ENCODE measurements at regions not wholly inside any gene's neighbourhood (a gene's known extent, or its start where the extent isn't known, plus 50 kb on each side); places are given as distances from the start of the nearest gene placed in this dataset.

- no peak overlapping the region for H2AK5ac ChIP-seq (ENCODE audit: low read depth, low read length)
- H4K8ac ChIP-seq (ENCODE audit: extremely low read depth, insufficient read depth, low read length): no peak overlapping the region
- H3K14ac ChIP-seq (ENCODE audit: insufficient read length): no peak overlapping the region
- no peaks in the 10 kb centered on the region for H3K9me3 ChIP-seq (ENCODE audit: insufficient read depth in 2 of 2, low read depth in 1 of 2, low read length in 1 of 2)
- H3K27me3 ChIP-seq (replicated peaks in 1 of 4; ENCODE audit: control insufficient read depth in 3 of 4, extremely low read depth in 1 of 4, insufficient read depth in 3 of 4, low read length in 3 of 4): no peaks in the 10 kb centered on the region
- H3K9ac ChIP-seq (replicated peaks in 1 of 4; ENCODE audit: extremely low read depth in 1 of 4, low read depth in 3 of 4, low read length in 3 of 4): no peak overlapping the region
- H2BK5ac ChIP-seq (ENCODE audit: low read depth, low read length): no peak overlapping the region
- H3K23ac ChIP-seq (ENCODE audit: insufficient read length): no peak overlapping the region
- no peak overlapping the region for H2BK15ac ChIP-seq (ENCODE audit: low read length)
- 94% methylated on average over 3 of the region's 3 CpGs; no CpG with 5 or more reads in 1 of the 2 experiments for WGBS, 2 experiments (ENCODE audit: extremely low coverage in 1 of 2, insufficient coverage in 1 of 2, insufficient read length in 1 of 2, insufficient replicate concordance in 2 of 2, low coverage in 1 of 2, low lambda C conversion rate in 2 of 2, missing lambda C conversion rate in 1 of 2)
- no peaks in the 10 kb centered on the region for H3K79me1 ChIP-seq (ENCODE audit: low read depth, low read length)
- TF ChIP-seq CBX8 (IDR thresholded peaks at IDR 0.05; ENCODE audit: borderline replicate concordance, low read depth, low read length) (no peak), POLR2AphosphoS5 (IDR thresholded peaks at IDR 0.05; ENCODE audit: low read depth, low read length) (no peak), POU5F1 (IDR thresholded peaks at IDR 0.05; ENCODE audit: low read depth, low read length) (no peak), EZH2 (IDR thresholded peaks at IDR 0.05; ENCODE audit: low read depth, low read length, severe bottlenecking) (no peak), HDAC2 (IDR thresholded peaks at IDR 0.05; ENCODE audit: borderline replicate concordance in 1 of 2, low read depth in 2 of 2, low read length in 2 of 2) (no peak), CHD2 (IDR thresholded peaks at IDR 0.05; ENCODE audit: low read length) (no peak), FOSL1 (IDR thresholded peaks at IDR 0.05; ENCODE audit: insufficient read depth, low read depth, low read length) (no peak), SIX5 (IDR thresholded peaks at IDR 0.05; ENCODE audit: low read depth, low read length) (no peak), ASH2L (IDR thresholded peaks at IDR 0.05; ENCODE audit: low read length) (no peak), EGR1 (IDR thresholded peaks at IDR 0.05; ENCODE audit: borderline replicate concordance, low read depth, low read length) (no peak)
- no peak overlapping the region for H2BK20ac ChIP-seq (ENCODE audit: low read length)
- H2BK12ac ChIP-seq (ENCODE audit: low read depth, low read length): no peak overlapping the region
- H2AFZ ChIP-seq (ENCODE audit: low read length): no peak overlapping the region
- POLR2A ChIA-PET (ENCODE audit: partially characterized antibody): no interaction called here
- H3K56ac ChIP-seq (replicated peaks; ENCODE audit: insufficient read length, low read depth, low read length): no peak overlapping the region
- H3K36me3 ChIP-seq (ENCODE audit: control insufficient read depth in 2 of 4, insufficient read depth in 4 of 4, low read length in 3 of 4): no peaks in the 10 kb centered on the region
- FAIRE-seq (no peak), DNase-seq (ENCODE audit: low read depth in 1 of 2, low spot score in 2 of 2) (no peak)
- H3K4me1 ChIP-seq (replicated peaks in 1 of 4; ENCODE audit: control insufficient read depth in 3 of 4, insufficient read depth in 4 of 4, low read length in 3 of 4): no peaks in the 10 kb centered on the region
- H3K23me2 ChIP-seq (ENCODE audit: low read depth, low read length): no peaks in the 10 kb centered on the region
- CTCF ChIA-PET (ENCODE audit: partially characterized antibody): interaction anchor here (0.9 to 3.0 kb wide), 5 partner anchors 11 to 136 kb away, joined by 3 to 13 read pairs (median 3); no protein-coding TSS in a partner anchor
- no peaks in the 10 kb centered on the region for H3K79me2 ChIP-seq (ENCODE audit: control insufficient read depth in 1 of 2, insufficient read depth in 2 of 2, low read length in 2 of 2)
- no peak overlapping the region for H3K4me2 ChIP-seq (ENCODE audit: insufficient read depth in 1 of 2, low read depth in 2 of 2, low read length in 2 of 2)
- H4K91ac ChIP-seq (replicated peaks; ENCODE audit: insufficient read length, low read length): no peak overlapping the region
- H3K18ac ChIP-seq (ENCODE audit: extremely low read depth, low read length): no peak overlapping the region
- H4K5ac ChIP-seq (ENCODE audit: insufficient read length, low read depth, low read length): no peak overlapping the region
- no peak overlapping the region for H2BK120ac ChIP-seq (replicated peaks; ENCODE audit: low read depth, low read length)
- H4K20me1 ChIP-seq (replicated peaks in 1 of 2; ENCODE audit: control insufficient read depth in 1 of 2, insufficient read depth in 2 of 2, low read length in 2 of 2): no peaks in the 10 kb centered on the region
- no peak overlapping the region for H3K27ac ChIP-seq (ENCODE audit: low read depth, low read length)
- H3K4ac ChIP-seq (replicated peaks; ENCODE audit: insufficient read length, low read depth, low read length): no peak overlapping the region
- H3K4me3 ChIP-seq (ENCODE audit: extremely low read depth in 1 of 4, insufficient read depth in 2 of 4, low read depth in 3 of 4, low read length in 4 of 4): no peak overlapping the region
Measured at GRCh38 chr14:22400655-22401259, 188.3 kb downstream of the DAD1 start.
